Naive thymus-derived CD8-positive, alpha-beta T cell (primary cell): ENCODE measurements at regions not wholly inside any gene's neighbourhood (a gene's known extent, or its start where the extent isn't known, plus 50 kb on each side); places are given as distances from the start of the nearest gene placed in this dataset.

Experiments
- ATAC-seq, 2 donors: fragments of 150-1000 bp; cut with Tn5 transposase in 1 of 2; sonication (Bioruptor Pico), chemical (Tn5 transposase) in 1 of 2; 1 replicate in 1 of 2; 2 replicates in 1 of 2; pipeline ENCODE4 v1.10.0; 2021; ENCODE audit warnings: mild to moderate bottlenecking in 2 of 2, moderate library complexity in 2 of 2
- POLR2A ChIA-PET: fragments of 350-600 bp; sonication (Branson Sonifier 250); formaldehyde crosslinking; loops from one replicate; lab custom pipeline; 2021; ENCODE audit warnings: antibody characterized with exemption; lab: Charles Lee
- DNase-seq, 10 donors: peaks; one replicate each; pipeline versions ENCODE4 v3.0.0 to v3.0.0-alpha.2; 2020 to 2022
- H3K27ac Mint-ChIP-seq, 10 donors: one replicate each; pipeline ENCODE4 v1.8.0; 2020 to 2022; ENCODE audit warnings: mild to moderate bottlenecking in 10 of 10, mixed read lengths in 10 of 10, moderate library complexity in 4 of 10, inconsistent platforms in 1 of 10
- H3K27me3 Mint-ChIP-seq, 5 donors: one replicate each; pipeline ENCODE4 v1.8.0; 2021 to 2022; ENCODE audit warnings: mixed read lengths in 5 of 5
- H3K36me3 Mint-ChIP-seq, 3 donors: one replicate each; pipeline ENCODE4 v1.8.0; 2020 to 2022; ENCODE audit warnings: mixed read lengths in 3 of 3, mild to moderate bottlenecking in 2 of 3, inconsistent platforms in 1 of 3
- H3K4me1 Mint-ChIP-seq, 4 donors: one replicate each; pipeline ENCODE4 v1.8.0; 2021 to 2022; ENCODE audit warnings: mixed read lengths in 4 of 4
- H3K4me3 Mint-ChIP-seq, 10 donors: one replicate each; pipeline ENCODE4 v1.8.0; 2020 to 2022; ENCODE audit warnings: mild to moderate bottlenecking in 10 of 10, mixed read lengths in 10 of 10, moderate library complexity in 6 of 10, inconsistent platforms in 1 of 10
- H3K9me3 Mint-ChIP-seq, 9 donors: one replicate each; pipeline ENCODE4 v1.8.0; 2020 to 2022; ENCODE audit warnings: mixed read lengths in 9 of 9, mild to moderate bottlenecking in 3 of 9, inconsistent platforms in 1 of 9, moderate library complexity in 1 of 9

GRCh38 chr4:136805617-136806016, 726.7 kb downstream of the PCDH18 start:
- no peaks in the 10 kb centered on the region for H3K36me3 Mint-ChIP-seq
- ATAC-seq (no peak), DNase-seq (no peak)
- POLR2A ChIA-PET = no interaction called here
- no peaks in the 10 kb centered on the region for H3K27me3 Mint-ChIP-seq
- H3K4me3 Mint-ChIP-seq = no peak overlapping the region
- no peaks in the 10 kb centered on the region for H3K4me1 Mint-ChIP-seq
- peaks cover 0 to 17% (median 1%) of the 10 kb centered on the region in 9 donors for H3K9me3 Mint-ChIP-seq
- H3K27ac Mint-ChIP-seq = no peak overlapping the region

DNA sequence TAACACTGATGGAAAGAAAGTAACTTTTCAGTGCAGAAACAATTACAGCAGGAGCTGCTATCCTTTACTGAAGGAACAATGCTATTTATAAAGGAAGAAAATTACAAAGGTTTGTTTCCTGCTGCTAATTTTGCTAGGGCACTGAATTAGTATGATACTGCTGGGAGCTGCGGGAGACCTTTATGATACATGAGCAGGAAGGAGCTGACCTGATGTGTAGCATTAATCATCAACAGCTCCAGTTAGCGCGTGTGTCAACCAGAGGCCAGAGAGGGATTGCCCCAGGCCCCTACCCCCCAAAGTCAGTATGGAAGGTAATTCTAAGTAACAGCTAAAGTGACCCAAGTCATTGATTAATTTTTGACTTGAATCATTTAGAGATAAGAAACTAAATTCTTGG, 728.9 kb downstream of the PCDH18 start:
- no peaks in the 10 kb centered on the region for H3K4me1 Mint-ChIP-seq
- POLR2A ChIA-PET = no interaction called here
- no peaks in the 10 kb centered on the region for H3K36me3 Mint-ChIP-seq
- H3K9me3 Mint-ChIP-seq = peaks cover 0 to 17% (median 1%) of the 10 kb centered on the region in 9 donors
- DNase-seq (no peak), ATAC-seq (no peak)
- no peak overlapping the region for H3K4me3 Mint-ChIP-seq
- H3K27me3 Mint-ChIP-seq = no peaks in the 10 kb centered on the region
- H3K27ac Mint-ChIP-seq = no peak overlapping the region

DNA sequence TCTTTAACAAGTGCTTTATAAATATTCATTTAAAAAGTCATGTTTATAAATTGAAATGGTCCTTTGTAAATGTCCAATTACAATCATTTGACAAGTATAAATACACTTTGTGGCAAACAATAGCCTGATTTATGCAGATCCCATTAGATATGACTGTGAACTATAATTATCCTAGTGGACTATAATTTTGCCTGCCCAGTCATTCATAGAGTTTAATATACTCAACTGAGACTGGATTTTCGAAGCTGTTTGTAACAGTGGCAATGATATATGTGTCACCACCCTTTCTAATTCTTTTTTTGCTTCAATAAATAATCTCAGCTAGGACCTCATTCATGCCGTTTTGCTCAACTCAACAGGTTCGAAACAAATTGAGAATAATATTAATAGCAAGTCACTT, 732.0 kb downstream of the PCDH18 start:
- Mint-ChIP-seq H3K4me1 (no peaks in the 10 kb centered on the region), H3K9me3 (peaks cover 0 to 8% (median 0%) of the 10 kb centered on the region in 9 donors), H3K27me3 (no peaks in the 10 kb centered on the region), H3K36me3 (no peaks in the 10 kb centered on the region), H3K4me3 (no peak overlapping the region), H3K27ac (no peak overlapping the region)
- POLR2A ChIA-PET = no interaction called here
- no peak for DNase-seq
- no peak for ATAC-seq

- H3K4me1 Mint-ChIP-seq = no peaks in the 10 kb centered on the region
- H3K36me3 Mint-ChIP-seq = no peaks in the 10 kb centered on the region
- no peak for DNase-seq
- POLR2A ChIA-PET = no interaction called here
- ATAC-seq = no peak
- H3K9me3 Mint-ChIP-seq = peaks cover 0 to 8% (median 1%) of the 10 kb centered on the region in 9 donors
- H3K4me3 Mint-ChIP-seq = no peak overlapping the region
- no peaks in the 10 kb centered on the region for H3K27me3 Mint-ChIP-seq
- H3K27ac Mint-ChIP-seq = no peak overlapping the region
Measured at GRCh38 chr4:136796953-136797352, 735.3 kb downstream of the PCDH18 start.

- POLR2A ChIA-PET = no interaction called here
- H3K27ac Mint-ChIP-seq = no peak overlapping the region
- H3K36me3 Mint-ChIP-seq = no peaks in the 10 kb centered on the region
- H3K4me1 Mint-ChIP-seq = no peaks in the 10 kb centered on the region
- DNase-seq = no peak
- H3K4me3 Mint-ChIP-seq = no peak overlapping the region
- H3K27me3 Mint-ChIP-seq = no peaks in the 10 kb centered on the region
- H3K9me3 Mint-ChIP-seq = peaks cover 0 to 8% (median 0%) of the 10 kb centered on the region in 9 donors
- ATAC-seq = no peak
Measured at GRCh38 chr4:136793848-136794247, 738.4 kb downstream of the PCDH18 start.

DNA sequence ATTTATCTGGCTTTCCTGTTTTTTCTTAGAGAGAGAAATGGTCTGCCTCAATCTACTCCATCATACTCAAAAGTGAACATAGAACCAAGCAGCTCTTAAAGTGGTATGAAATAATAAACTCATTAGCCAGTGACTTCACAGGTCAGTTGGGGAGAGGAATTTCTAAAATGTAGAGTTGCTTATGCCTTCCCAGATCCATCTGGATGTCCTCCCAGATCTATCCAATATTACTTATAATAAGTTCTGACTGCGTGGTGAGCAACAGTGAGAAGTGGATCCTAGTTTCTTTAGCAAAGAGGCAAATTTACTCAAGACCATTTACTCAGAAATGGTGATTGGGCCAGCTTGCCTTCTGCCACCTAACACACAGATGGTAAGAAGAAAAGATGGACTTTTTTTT, 748.0 kb downstream of the PCDH18 start:
- Mint-ChIP-seq H3K9me3 (peaks cover 0 to 6% (median 0%) of the 10 kb centered on the region in 9 donors), H3K4me1 (no peaks in the 10 kb centered on the region), H3K4me3 (no peak overlapping the region), H3K27me3 (no peaks in the 10 kb centered on the region), H3K36me3 (no peaks in the 10 kb centered on the region), H3K27ac (no peak overlapping the region)
- ATAC-seq (no peak), DNase-seq (no peak)
- POLR2A ChIA-PET = no interaction called here

DNA sequence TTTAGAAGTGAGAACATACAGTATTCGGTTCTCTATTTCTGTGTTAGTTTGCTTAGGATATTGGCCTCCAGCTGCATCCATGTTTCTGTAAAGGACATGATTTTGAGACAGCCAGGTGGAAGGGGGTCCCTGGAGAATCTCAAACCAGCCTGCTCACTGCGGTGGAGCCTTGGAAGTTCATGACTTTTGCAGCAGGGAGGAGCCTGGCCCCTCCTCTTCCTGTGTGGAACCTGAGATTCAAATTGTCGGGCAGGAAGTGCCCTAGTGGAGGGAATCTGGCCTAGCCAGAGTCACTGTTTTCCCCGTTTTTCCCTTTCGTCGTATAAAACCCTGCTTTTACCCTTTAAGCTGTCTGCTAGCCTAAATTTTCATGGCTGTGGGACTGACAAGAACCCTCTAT, 762.6 kb downstream of the PCDH18 start:
- H3K27me3 Mint-ChIP-seq = no peaks in the 10 kb centered on the region
- H3K4me1 Mint-ChIP-seq = no peaks in the 10 kb centered on the region
- ATAC-seq (no peak), DNase-seq (no peak)
- H3K27ac Mint-ChIP-seq = no peak overlapping the region
- H3K4me3 Mint-ChIP-seq = no peak overlapping the region
- POLR2A ChIA-PET = no interaction called here
- H3K36me3 Mint-ChIP-seq = no peaks in the 10 kb centered on the region
- peaks cover 0 to 6% (median 3%) of the 10 kb centered on the region in 9 donors for H3K9me3 Mint-ChIP-seq

DNA sequence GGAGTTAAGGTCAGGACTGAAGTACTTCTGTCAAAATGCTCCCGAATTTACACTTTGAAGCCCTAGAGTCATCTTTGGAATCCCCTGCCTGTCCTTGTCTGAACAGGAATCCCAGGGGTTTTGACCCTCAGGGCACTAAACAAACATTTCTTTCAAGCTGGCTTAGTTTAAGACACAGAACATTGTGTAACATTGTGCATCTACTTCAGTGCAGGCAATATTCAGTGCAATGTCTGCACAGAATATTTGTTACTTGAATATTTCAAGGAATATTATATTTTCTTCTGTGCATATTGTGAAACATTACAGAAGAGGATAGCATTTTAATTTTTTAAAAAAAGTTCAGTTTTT, 763.4 kb downstream of the PCDH18 start:
- Mint-ChIP-seq H3K4me3 (no peak overlapping the region), H3K9me3 (peaks cover 0 to 6% (median 3%) of the 10 kb centered on the region in 9 donors), H3K4me1 (no peaks in the 10 kb centered on the region), H3K27ac (no peak overlapping the region), H3K27me3 (no peaks in the 10 kb centered on the region), H3K36me3 (no peaks in the 10 kb centered on the region)
- POLR2A ChIA-PET = no interaction called here
- no peak for ATAC-seq
- DNase-seq = no peak

DNA sequence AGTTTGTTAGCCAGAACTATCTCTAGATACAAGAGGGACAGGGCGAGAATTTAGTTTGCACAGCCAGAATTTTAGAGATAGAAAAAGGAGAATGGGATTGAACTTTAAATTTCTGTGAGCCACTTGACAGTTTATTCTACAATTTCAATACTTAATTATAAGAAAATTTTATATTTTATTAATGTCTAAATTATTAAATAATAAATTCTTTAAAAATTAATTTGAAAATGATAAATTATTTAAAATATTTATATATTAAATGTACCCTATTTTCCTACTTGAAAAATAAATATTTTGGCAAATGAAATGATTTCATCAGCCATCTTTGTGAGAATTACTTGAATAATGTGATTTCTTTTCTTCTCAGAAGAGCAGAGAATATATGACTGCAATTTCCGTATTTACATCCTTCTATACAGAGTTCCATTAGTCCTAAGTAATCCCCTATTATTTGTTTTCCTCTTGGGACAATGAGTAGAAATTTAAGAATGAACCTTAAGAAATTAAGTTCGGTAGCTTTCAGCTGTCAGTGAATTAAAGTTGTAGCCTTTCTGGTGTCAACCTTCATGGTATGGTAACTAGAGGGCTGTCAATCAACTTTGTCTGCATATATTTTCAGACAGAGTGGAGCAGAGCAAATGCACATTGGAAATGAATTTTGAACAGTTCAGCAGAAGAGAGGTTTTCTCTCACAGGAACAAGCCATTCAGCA, 763.9 kb downstream of the PCDH18 start:
- Mint-ChIP-seq H3K27ac (no peak overlapping the region), H3K36me3 (no peaks in the 10 kb centered on the region), H3K4me1 (no peaks in the 10 kb centered on the region), H3K27me3 (no peaks in the 10 kb centered on the region), H3K9me3 (peaks cover 0 to 6% (median 1%) of the 10 kb centered on the region in 9 donors), H3K4me3 (no peak overlapping the region)
- POLR2A ChIA-PET = no interaction called here
- ATAC-seq (no peak), DNase-seq (no peak)

DNA sequence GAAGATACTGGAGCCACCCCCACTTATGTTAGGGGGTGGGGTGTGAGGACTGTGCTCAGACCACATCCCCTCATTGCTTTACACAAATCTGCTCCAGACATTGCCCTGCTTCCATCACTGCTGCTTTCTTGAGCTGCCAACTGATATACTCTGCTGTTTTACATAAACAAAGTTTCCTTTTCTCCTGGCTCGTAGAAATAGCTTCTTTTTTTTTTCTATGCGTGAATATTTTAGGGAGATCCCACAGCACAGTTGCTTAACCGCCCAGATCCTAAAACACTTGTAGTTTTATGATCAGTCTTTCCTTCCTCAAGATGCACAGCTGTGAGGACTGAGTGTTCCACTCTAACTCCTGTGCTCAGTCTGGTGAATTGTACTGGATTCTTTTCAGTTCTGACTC, 768.4 kb downstream of the PCDH18 start:
- Mint-ChIP-seq H3K36me3 (no peaks in the 10 kb centered on the region), H3K27ac (no peak overlapping the region), H3K9me3 (peaks cover 0 to 6% (median 0%) of the 10 kb centered on the region in 9 donors), H3K27me3 (no peaks in the 10 kb centered on the region), H3K4me3 (no peak overlapping the region), H3K4me1 (no peaks in the 10 kb centered on the region)
- ATAC-seq (no peak), DNase-seq (no peak)
- POLR2A ChIA-PET = no interaction called here

DNA sequence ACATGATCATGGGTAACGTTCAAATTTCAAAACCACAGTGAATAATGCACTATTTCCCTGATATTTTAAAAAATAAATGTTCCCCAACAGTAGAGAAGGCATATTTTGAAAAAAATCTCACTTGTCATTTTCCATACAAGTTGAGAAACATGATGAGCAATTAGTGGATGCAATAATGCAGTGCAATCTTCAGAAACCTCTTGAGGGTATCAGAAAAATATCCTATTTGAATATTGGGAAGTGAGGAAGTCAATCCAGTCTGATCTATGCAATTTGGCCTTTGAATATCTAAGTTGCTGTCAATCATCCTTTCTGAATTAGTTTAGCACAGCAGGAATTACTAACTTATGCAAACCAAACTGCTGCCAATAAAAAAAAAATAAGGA, 776.8 kb downstream of the PCDH18 start:
- Mint-ChIP-seq H3K27ac (no peak overlapping the region), H3K36me3 (no peaks in the 10 kb centered on the region), H3K4me1 (no peaks in the 10 kb centered on the region), H3K4me3 (no peak overlapping the region), H3K27me3 (no peaks in the 10 kb centered on the region), H3K9me3 (peaks cover 0 to 2% (median 0%) of the 10 kb centered on the region in 9 donors)
- DNase-seq (no peak), ATAC-seq (no peak)
- POLR2A ChIA-PET = no interaction called here

DNA sequence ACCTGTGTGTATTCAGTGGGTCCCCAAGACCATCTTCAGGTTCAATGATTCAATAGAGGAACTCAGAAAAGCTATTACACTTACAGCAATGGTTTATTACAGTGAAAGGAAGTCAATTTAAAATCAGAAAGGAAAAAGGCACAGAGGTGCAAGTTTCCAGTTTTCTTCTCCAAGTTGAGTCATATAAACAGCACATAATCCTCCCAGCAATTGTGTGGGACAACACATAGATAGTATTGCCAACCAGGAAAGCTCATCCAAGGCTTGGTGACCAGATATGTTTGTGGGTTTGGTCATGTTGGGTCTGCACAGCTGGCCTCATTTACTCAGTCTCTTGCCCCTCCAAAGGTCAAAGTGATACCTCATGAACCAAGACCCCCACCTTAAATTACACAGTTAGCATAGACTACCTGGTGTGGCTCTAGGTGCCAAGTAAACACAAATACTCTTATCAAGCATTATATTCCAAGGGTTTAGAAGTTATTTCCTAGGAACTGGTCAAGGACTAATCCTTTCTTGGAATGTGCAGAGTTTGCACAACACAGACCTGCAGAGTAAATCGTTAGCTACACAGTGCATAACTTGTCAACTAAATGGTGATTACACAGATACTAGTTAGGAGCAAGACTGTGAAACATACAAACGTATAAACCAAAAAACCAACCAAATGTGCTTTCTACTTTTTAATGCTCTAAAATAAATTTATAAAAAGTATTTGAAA, 777.3 kb downstream of the PCDH18 start:
- Mint-ChIP-seq H3K4me1 (no peaks in the 10 kb centered on the region), H3K27ac (no peak overlapping the region), H3K4me3 (no peak overlapping the region), H3K36me3 (no peaks in the 10 kb centered on the region), H3K27me3 (no peaks in the 10 kb centered on the region), H3K9me3 (peaks cover 0 to 2% (median 0%) of the 10 kb centered on the region in 9 donors)
- POLR2A ChIA-PET = no interaction called here
- no peak for ATAC-seq
- no peak for DNase-seq

- no peaks in the 10 kb centered on the region for H3K36me3 Mint-ChIP-seq
Measured at GRCh38 chr4:136751556-136751955, 780.7 kb downstream of the PCDH18 start.

DNA sequence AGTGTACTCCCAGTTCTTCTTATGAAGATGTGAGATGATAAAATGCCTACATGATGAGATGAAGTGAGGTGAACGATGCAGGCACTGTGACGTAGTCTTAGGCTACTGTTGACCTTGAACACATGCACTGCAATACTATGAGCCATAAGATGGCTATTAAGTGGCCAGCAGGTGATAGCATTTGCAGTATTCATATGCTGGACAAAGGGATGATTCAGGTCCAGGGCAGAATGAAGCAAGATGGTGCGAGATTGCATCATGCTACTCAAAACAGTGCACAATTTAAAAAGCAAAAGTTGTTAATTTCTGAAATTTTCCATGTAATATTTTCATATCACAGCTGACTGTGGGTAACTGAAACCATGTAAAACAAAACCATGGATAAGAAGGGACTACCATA, 781.4 kb downstream of the PCDH18 start:
- H3K36me3 Mint-ChIP-seq = no peaks in the 10 kb centered on the region
- no peak overlapping the region for H3K4me3 Mint-ChIP-seq
- H3K4me1 Mint-ChIP-seq = no peaks in the 10 kb centered on the region
- ATAC-seq (no peak), DNase-seq (no peak)
- H3K9me3 Mint-ChIP-seq = peaks cover 0 to 4% (median 0%) of the 10 kb centered on the region in 9 donors
- H3K27me3 Mint-ChIP-seq = no peaks in the 10 kb centered on the region
- POLR2A ChIA-PET = no interaction called here
- H3K27ac Mint-ChIP-seq = no peak overlapping the region

More at GRCh38 chr4:136751556-136751955, 780.7 kb downstream of the PCDH18 start:
- ATAC-seq (no peak), DNase-seq (no peak)
- H3K9me3 Mint-ChIP-seq = peaks cover 0 to 4% (median 0%) of the 10 kb centered on the region in 9 donors
- no peaks in the 10 kb centered on the region for H3K27me3 Mint-ChIP-seq
- POLR2A ChIA-PET = no interaction called here
- H3K27ac Mint-ChIP-seq = no peak overlapping the region
- H3K4me3 Mint-ChIP-seq = no peak overlapping the region
- no peaks in the 10 kb centered on the region for H3K4me1 Mint-ChIP-seq
